Hepatocyte (in vitro differentiated cells): ENCODE measurements at regions not wholly inside any gene's neighbourhood (a gene's known extent, or its start where the extent isn't known, plus 50 kb on each side); places are given as distances from the start of the nearest gene placed in this dataset.

Experiments
- DNase-seq: peaks from one replicate; pipeline ENCODE4 v3.0.0-alpha.2; 2016; ENCODE audit warnings: low spot score
- H2AFZ ChIP-seq: fragments of 200-600 bp; sonication (generic); 2 replicates; pipeline ENCODE4 v1.6.0; 2016; ENCODE audit warnings: antibody characterized with exemption, mild to moderate bottlenecking
- H3K27ac ChIP-seq: fragments of 200-600 bp; sonication (generic); 2 replicates; pipeline ENCODE4 v1.5.1; 2016; ENCODE audit warnings: mild to moderate bottlenecking
- H3K27me3 ChIP-seq: fragments of 200-600 bp; sonication (generic); 2 replicates; pipeline ENCODE4 v1.6.1; 2016
- H3K36me3 ChIP-seq: fragments of 200-600 bp; sonication (generic); replicated peaks from 2 replicates; pipeline ENCODE4 v1.5.1; 2016; ENCODE audit warnings: low read depth; ENCODE audit not compliant: insufficient read depth
- H3K4me1 ChIP-seq: fragments of 200-600 bp; sonication (generic); 2 replicates; pipeline ENCODE4 v1.5.1; 2016; ENCODE audit warnings: mild to moderate bottlenecking, moderate library complexity; ENCODE audit not compliant: insufficient read depth
- H3K4me2 ChIP-seq: fragments of 200-600 bp; sonication (generic); 2 replicates; pipeline ENCODE4 v1.6.0; 2016
- H3K4me3 ChIP-seq: fragments of 200-600 bp; sonication (generic); 2 replicates; pipeline ENCODE4 v1.5.1; 2016; ENCODE audit warnings: mild to moderate bottlenecking
- H3K79me2 ChIP-seq: fragments of 200-600 bp; sonication (generic); 2 replicates; pipeline ENCODE4 v1.6.0; 2017; ENCODE audit warnings: mild to moderate bottlenecking
- H3K9me2 ChIP-seq: fragments of 200-600 bp; sonication (generic); replicated peaks from 2 replicates; pipeline ENCODE4 v1.6.0; 2017; ENCODE audit warnings: mild to moderate bottlenecking; ENCODE audit not compliant: insufficient read depth
- H3K9me3 ChIP-seq: fragments of 200-600 bp; sonication (generic); 2 replicates; pipeline ENCODE4 v1.5.1; 2016; ENCODE audit warnings: low read depth, mild to moderate bottlenecking
- H4K20me1 ChIP-seq: fragments of 200-600 bp; sonication (generic); 2 replicates; pipeline ENCODE4 v1.6.0; 2016; ENCODE audit warnings: mild to moderate bottlenecking; ENCODE audit not compliant: insufficient read depth, poor library complexity, severe bottlenecking
- CTCF ChIP-seq: fragments of 200-600 bp; sonication (generic); IDR thresholded peaks from 2 replicates; pipeline ENCODE4 v1.5.1; 2016; ENCODE audit warnings: antibody characterized with exemption, mild to moderate bottlenecking; ENCODE audit not compliant: poor library complexity
- EZH2 ChIP-seq: fragments of 200-600 bp; sonication (generic); IDR thresholded peaks from 2 replicates; pipeline ENCODE4 v1.6.1; 2016; ENCODE audit warnings: antibody characterized with exemption, mild to moderate bottlenecking, borderline replicate concordance
- EZH2phosphoT487 ChIP-seq: fragments of 200-600 bp; sonication (generic); IDR thresholded peaks from one replicate; pipeline ENCODE4 v1.6.1; 2018; ENCODE audit warnings: antibody characterized with exemption, mild to moderate bottlenecking, low read depth, moderate library complexity; ENCODE audit not compliant: unreplicated experiment, severe bottlenecking
- WGBS: methylation state at CpG from one replicate; pipeline ENCODE4 v1.1.6; 2016; ENCODE audit warnings: low lambda C conversion rate; ENCODE audit errors: missing lambda C conversion rate; 5-methylcytosine and 5-hydroxymethylcytosine counted together

- WGBS = 84% methylated on average over 9 of the region's 9 CpGs
- Histone ChIP-seq H3K4me1 (no peaks in the 10 kb centered on the region), H3K36me3 (no peaks in the 10 kb centered on the region), H3K4me3 (no peak overlapping the region), H3K79me2 (no peaks in the 10 kb centered on the region), H3K9me3 (no peaks in the 10 kb centered on the region), H3K27ac (no peak overlapping the region), H4K20me1 (no peaks in the 10 kb centered on the region), H3K4me2 (no peak overlapping the region), H2AFZ (no peak overlapping the region), H3K27me3 (no peaks in the 10 kb centered on the region), H3K9me2 (no peaks in the 10 kb centered on the region)
- TF ChIP-seq EZH2 = no peak
- no peak for TF ChIP-seq CTCF
- TF ChIP-seq EZH2phosphoT487 = no peak
- DNase-seq = no peak
Observed at GRCh38 chr9:135036861-135037465, 50.5 kb upstream of the OLFM1 start.

- no peaks in the 10 kb centered on the region for H3K4me1 ChIP-seq
- no peaks in the 10 kb centered on the region for H3K27me3 ChIP-seq
- no peaks in the 10 kb centered on the region for H3K36me3 ChIP-seq
- H4K20me1 ChIP-seq = no peaks in the 10 kb centered on the region
- no peak for DNase-seq
- H3K4me2 ChIP-seq = no peak overlapping the region
- H3K9me3 ChIP-seq = no peaks in the 10 kb centered on the region
- H2AFZ ChIP-seq = no peak overlapping the region
- no peaks in the 10 kb centered on the region for H3K79me2 ChIP-seq
- H3K9me2 ChIP-seq = no peaks in the 10 kb centered on the region
- TF ChIP-seq EZH2phosphoT487 = no peak
- no peak for TF ChIP-seq EZH2
- H3K4me3 ChIP-seq = no peak overlapping the region
- WGBS = 86% methylated on average over 20 of the region's 20 CpGs
- no peak overlapping the region for H3K27ac ChIP-seq
Observed at GRCh38 chr9:135037521-135038250, 49.8 kb upstream of the OLFM1 start.
